Non-pigmented ciliary epithelial cell (primary cell): ENCODE measurements at regions not wholly inside any gene's neighbourhood (a gene's known extent, or its start where the extent isn't known, plus 50 kb on each side); places are given as distances from the start of the nearest gene placed in this dataset.
"Not testable (repeated sequence)": the region's sequence is repeated elsewhere in the genome, so short reads cannot be mapped to it uniquely, and the experiment has no call there.

ENCODE experiments used
- DNase-seq: peaks from one replicate; pipeline ENCODE4 v3.0.0-alpha.2; 2010; ENCODE audit warnings: low read depth

- not testable (repeated sequence) for DNase-seq
Observed at GRCh38 chr2:87610974-87611373, 136.9 kb upstream of the PLGLB2 start.

- DNase-seq, result not testable (repeated sequence)
Observed at GRCh38 chr2:87611416-87611815, 136.5 kb upstream of the PLGLB2 start.

- not testable (repeated sequence) for DNase-seq
Observed at GRCh38 chr2:87611956-87612355, 135.9 kb upstream of the PLGLB2 start.

- DNase-seq, result not testable (repeated sequence)
Observed at GRCh38 chr2:87614829-87615434, 133.0 kb upstream of the PLGLB2 start.

- not testable (repeated sequence) for DNase-seq
Observed at GRCh38 chr2:87619121-87619520, 128.8 kb upstream of the PLGLB2 start.

GRCh38 chr2:87621139-87621538 lies 126.7 kb upstream of the PLGLB2 start:
- not testable (repeated sequence) for DNase-seq

- not testable (repeated sequence) for DNase-seq
Observed at GRCh38 chr2:87622720-87623119, 125.2 kb upstream of the PLGLB2 start.

- DNase-seq, result peak; percentile 71
Observed at GRCh38 chr2:87629491-87630458, 118.1 kb upstream of the PLGLB2 start.

- not testable (repeated sequence) for DNase-seq
Observed at GRCh38 chr2:87630892-87631291, 117.0 kb upstream of the PLGLB2 start.

GRCh38 chr2:87631402-87631801 lies 116.5 kb upstream of the PLGLB2 start:
- not testable (repeated sequence) for DNase-seq

- not testable (repeated sequence) for DNase-seq
Observed at GRCh38 chr2:87633287-87633963, 114.5 kb upstream of the PLGLB2 start.

GRCh38 chr2:87634106-87634505 lies 113.8 kb upstream of the PLGLB2 start:
- not testable (repeated sequence) for DNase-seq

GRCh38 chr2:87634971-87635650 lies 112.8 kb upstream of the PLGLB2 start:
- not testable (repeated sequence) for DNase-seq

- DNase-seq, result not testable (repeated sequence)
Observed at GRCh38 chr2:87636246-87636645, 111.6 kb upstream of the PLGLB2 start.

- DNase-seq, result not testable (repeated sequence)
Observed at GRCh38 chr2:87636735-87637134, 111.2 kb upstream of the PLGLB2 start.

GRCh38 chr2:87637249-87637990 lies 110.5 kb upstream of the PLGLB2 start:
- not testable (repeated sequence) for DNase-seq

GRCh38 chr2:87638114-87638807 lies 109.6 kb upstream of the PLGLB2 start:
- not testable (repeated sequence) for DNase-seq

GRCh38 chr2:87638872-87639271 lies 109.0 kb upstream of the PLGLB2 start:
- not testable (repeated sequence) for DNase-seq

- DNase-seq, result not testable (repeated sequence)
Observed at GRCh38 chr2:87639801-87640440, 108.0 kb upstream of the PLGLB2 start.
